GM12878 (cell line): ENCODE measurements at regions not wholly inside any gene's neighbourhood (a gene's known extent, or its start where the extent isn't known, plus 50 kb on each side); places are given as distances from the start of the nearest gene placed in this dataset.

Source experiments
- ATAC-seq: fragments of 200-7000 bp; cut with Tn5 transposase; 3 replicates; pipeline ENCODE4 v1.9.1; 2020; ENCODE audit warnings: mild to moderate bottlenecking, moderate library complexity
- BruUV-seq: library from RNA; stranded (reverse); fragments of 400-500 nt; replicated peaks from 2 replicates; lab custom pipeline; 2021; lab: Mats Ljungman, UMichigan
- CTCF ChIA-PET: fragments of 300-600 bp; sonication (Branson Sonifier 250); formaldehyde crosslinking; extraction: SDS; loops from one replicate; lab custom pipeline; 2021; ENCODE audit warnings: inconsistent platforms; lab: Yijun Ruan, JAX
- POLR2A ChIA-PET: fragments of 350-600 bp; formaldehyde crosslinking; extraction: SDS; loops from one replicate; lab custom pipeline; 2021; ENCODE audit warnings: inconsistent platforms; lab: Charles Lee
- RAD21 ChIA-PET: fragments of 300-600 bp; sonication (Branson Sonifier 250); formaldehyde crosslinking; loops from one replicate; lab custom pipeline; 2023; ENCODE audit warnings: antibody characterized with exemption; ENCODE audit not compliant: unreplicated experiment; lab: Charles Lee
- SMC1A ChIA-PET: fragments of 300-600 bp; sonication (Branson Sonifier 250); formaldehyde crosslinking; loops from one replicate; lab custom pipeline; 2023; ENCODE audit not compliant: unreplicated experiment, uncharacterized antibody; lab: Charles Lee
- DNase-seq: peaks from one replicate; pipeline ENCODE4 v3.0.0-alpha.2; 2011; ENCODE audit warnings: low read depth, low spot score
- FAIRE-seq: peaks from 3 replicates; lab custom pipeline; 2011; peaks lifted over from hg19 to GRCh38; lab: Jason Lieb, UNC
- H2AFZ ChIP-seq: 2 replicates; pipeline ENCODE4 v1.6.0; 2011; ENCODE audit warnings: low read depth, low read length, control low read depth; ENCODE audit not compliant: control insufficient read depth
- H3K27ac ChIP-seq: 2 replicates; pipeline ENCODE4 v1.5.1; 2011; ENCODE audit warnings: control low read depth; ENCODE audit not compliant: control insufficient read depth, insufficient read depth
- H3K27me3 ChIP-seq, 2 experiments: replicated peaks in 1 of 2; 2 replicates each; pipeline versions ENCODE4 v1.6.0 to v1.6.1; 2011; ENCODE audit warnings: low read length in 1 of 2; ENCODE audit not compliant: control insufficient read depth in 2 of 2, insufficient read depth in 2 of 2
- H3K36me3 ChIP-seq, 2 experiments: 2 replicates each; pipeline ENCODE4 v1.5.1; 2011; ENCODE audit warnings: low read length in 1 of 2; ENCODE audit not compliant: control insufficient read depth in 2 of 2, insufficient read depth in 2 of 2
- H3K4me1 ChIP-seq: 2 replicates; pipeline ENCODE4 v1.6.1; 2011; ENCODE audit warnings: mild to moderate bottlenecking, low read length, moderate library complexity, mixed read lengths; ENCODE audit not compliant: control insufficient read depth, insufficient read depth
- H3K4me2 ChIP-seq: 2 replicates; pipeline ENCODE4 v1.6.0; 2011; ENCODE audit warnings: control low read depth; ENCODE audit not compliant: control insufficient read depth, insufficient read depth
- H3K4me3 ChIP-seq: fragments of 200-600 bp; sonication (generic); 2 replicates; pipeline ENCODE4 v1.5.1; 2016
- H3K79me2 ChIP-seq: 2 replicates; pipeline ENCODE4 v1.6.0; 2011; ENCODE audit warnings: low read length; ENCODE audit not compliant: control insufficient read depth, insufficient read depth
- H3K9ac ChIP-seq: 2 replicates; pipeline ENCODE4 v1.8.0; 2011; ENCODE audit warnings: low read length, control low read depth, mixed read lengths; ENCODE audit not compliant: control insufficient read depth, insufficient read depth
- H3K9me3 ChIP-seq: replicated peaks from 3 replicates; pipeline ENCODE4 v1.5.1; 2011; ENCODE audit warnings: mild to moderate bottlenecking, low read length; ENCODE audit not compliant: control insufficient read depth, insufficient read depth
- H4K20me1 ChIP-seq: 2 replicates; pipeline ENCODE4 v1.6.0; 2011; ENCODE audit not compliant: control insufficient read depth, insufficient read depth
- ATF3 ChIP-seq: IDR thresholded peaks from 2 replicates; pipeline ENCODE4 v1.6.1; 2011; ENCODE audit warnings: low read depth, mild to moderate bottlenecking, low read length, moderate library complexity, borderline replicate concordance; ENCODE audit errors: extremely low read depth
- CEBPZ ChIP-seq: fragments of 150-350 bp; IDR thresholded peaks from 2 replicates; pipeline ENCODE4 v1.6.1; 2016; ENCODE audit warnings: low read depth, low read length
- MEF2B ChIP-seq: fragments of 450-650 bp; IDR thresholded peaks from 2 replicates; pipeline ENCODE4 v1.6.1; 2018; ENCODE audit warnings: mild to moderate bottlenecking, moderate library complexity; ENCODE audit not compliant: partially characterized antibody, poor library complexity, severe bottlenecking
- POU2F2 ChIP-seq: IDR thresholded peaks from 3 replicates; pipeline ENCODE4 v1.6.1; 2011; ENCODE audit warnings: low read depth, mild to moderate bottlenecking, low read length, borderline replicate concordance
- PRDM15 ChIP-seq: fragments of 450-650 bp; formaldehyde crosslinking; IDR thresholded peaks from 2 replicates; pipeline ENCODE4 v1.4.0; 2020; ENCODE audit warnings: mild to moderate bottlenecking, moderate library complexity
- ZNF687 ChIP-seq: fragments of 450-650 bp; IDR thresholded peaks from 2 replicates; pipeline ENCODE4 v1.6.1; 2017; ENCODE audit warnings: mild to moderate bottlenecking, moderate library complexity
- WGBS: methylation state at CpG from one replicate; pipeline ENCODE4 v1.1.6; 2016; ENCODE audit warnings: low lambda C conversion rate; ENCODE audit not compliant: insufficient replicate concordance, insufficient coverage; ENCODE audit errors: missing lambda C conversion rate; 5-methylcytosine and 5-hydroxymethylcytosine counted together
- in situ Hi-C: fragments of 300-500 bp; cut with MboI; formaldehyde crosslinking; loops from 9 replicates; pipeline ENCODE4 v1.14.3; 2018; ENCODE audit warnings: mixed read lengths
- intact Hi-C: fragments of 100-400 bp; cut with micrococcal nuclease; formaldehyde crosslinking; loops from one replicate; pipeline ENCODE4 v1.14.2; 2022; ENCODE audit not compliant: unreplicated experiment
- TF ChIP-seq, protein P1 (sequence below): fragments of 450-650 bp; IDR thresholded peaks from 2 replicates; pipeline ENCODE4 v1.6.1; 2018; ENCODE audit warnings: borderline replicate concordance, mild to moderate bottlenecking; ENCODE audit not compliant: partially characterized antibody

- 8% methylated on average over 5 of the region's 5 CpGs for WGBS
- Histone ChIP-seq H3K9me3 (no peaks in the 10 kb centered on the region), H3K27me3 (no peaks in the 10 kb centered on the region), H4K20me1 (no peaks in the 10 kb centered on the region), H3K27ac (no peak overlapping the region), H2AFZ (no peak overlapping the region), H3K4me3 (no peak overlapping the region), H3K4me2 (no peak overlapping the region), H3K4me1 (no peaks in the 10 kb centered on the region), H3K36me3 (no peaks in the 10 kb centered on the region), H3K79me2 (no peaks in the 10 kb centered on the region), H3K9ac (no peak overlapping the region)
- intact Hi-C loops: no loop called here
- FAIRE-seq (no peak), DNase-seq (no peak), ATAC-seq (no peak)
- in situ Hi-C loops: no loop called here
- ChIA-PET RAD21 (no interaction called here), SMC1A (no interaction called here), CTCF (no interaction called here), POLR2A (no interaction called here)
- no peak for TF ChIP-seq POU2F2
- no peak for TF ChIP-seq ATF3
- no peak for TF ChIP-seq PRDM15 (CRISPR knock-in tag)
- no peak for TF ChIP-seq MEF2B
- TF ChIP-seq, protein P1, sequence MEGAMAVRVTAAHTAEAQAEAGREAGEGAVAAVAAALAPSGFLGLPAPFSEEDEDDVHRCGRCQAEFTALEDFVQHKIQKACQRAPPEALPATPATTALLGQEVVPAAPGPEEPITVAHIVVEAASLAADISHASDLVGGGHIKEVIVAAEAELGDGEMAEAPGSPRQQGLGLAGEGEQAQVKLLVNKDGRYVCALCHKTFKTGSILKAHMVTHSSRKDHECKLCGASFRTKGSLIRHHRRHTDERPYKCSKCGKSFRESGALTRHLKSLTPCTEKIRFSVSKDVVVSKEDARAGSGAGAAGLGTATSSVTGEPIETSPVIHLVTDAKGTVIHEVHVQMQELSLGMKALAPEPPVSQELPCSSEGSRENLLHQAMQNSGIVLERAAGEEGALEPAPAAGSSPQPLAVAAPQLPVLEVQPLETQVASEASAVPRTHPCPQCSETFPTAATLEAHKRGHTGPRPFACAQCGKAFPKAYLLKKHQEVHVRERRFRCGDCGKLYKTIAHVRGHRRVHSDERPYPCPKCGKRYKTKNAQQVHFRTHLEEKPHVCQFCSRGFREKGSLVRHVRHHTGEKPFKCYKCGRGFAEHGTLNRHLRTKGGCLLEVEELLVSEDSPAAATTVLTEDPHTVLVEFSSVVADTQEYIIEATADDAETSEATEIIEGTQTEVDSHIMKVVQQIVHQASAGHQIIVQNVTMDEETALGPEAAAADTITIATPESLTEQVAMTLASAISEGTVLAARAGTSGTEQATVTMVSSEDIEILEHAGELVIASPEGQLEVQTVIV: no peak
- TF ChIP-seq CEBPZ: no peak
- TF ChIP-seq ZNF687: no peak
- BruUV-seq: no TSS peak
Measured at GRCh38 chr12:118611770-118612169, 235.4 kb downstream of the SUDS3 start.
